ENCODE measurements at regions not wholly inside any gene's neighbourhood (a gene's known extent, or its start where the extent isn't known, plus 50 kb on each side); places are given as distances from the start of the nearest gene placed in this dataset.
A peak's percentile ranks its signal among the peaks of the same experiment; 100 is the strongest.

DNA sequence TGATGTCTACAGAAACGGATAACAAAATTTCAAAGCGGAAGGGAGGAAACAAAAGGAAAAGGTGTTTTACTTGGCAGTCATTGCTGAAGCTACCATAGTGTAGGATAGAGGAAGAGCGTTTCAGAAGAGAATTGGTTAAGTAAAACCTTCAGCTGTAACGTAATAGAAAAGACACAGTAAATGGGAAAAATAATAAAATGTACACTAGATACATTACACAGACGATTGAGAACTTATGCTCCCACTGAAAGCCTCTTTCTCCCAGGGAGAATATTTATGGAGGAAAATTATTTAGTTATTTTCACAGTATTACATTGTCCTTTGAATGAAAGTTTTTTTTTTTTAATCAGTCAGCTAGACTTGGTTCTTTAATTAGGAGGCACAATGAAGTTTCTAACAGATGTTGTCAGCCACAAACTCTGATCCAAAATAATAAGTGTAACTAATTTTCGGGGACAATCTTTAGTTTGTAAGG, 90.7 kb upstream of the PRDM1 start:
- no peak overlapping the region for H3K27ac Mint-ChIP-seq
- H3K4me3 Mint-ChIP-seq: peak overlapping the region; percentile 88
- H3K4me1 Mint-ChIP-seq (ENCODE audit: low read depth): peaks cover 34% of the 10 kb centered on the region

DNA sequence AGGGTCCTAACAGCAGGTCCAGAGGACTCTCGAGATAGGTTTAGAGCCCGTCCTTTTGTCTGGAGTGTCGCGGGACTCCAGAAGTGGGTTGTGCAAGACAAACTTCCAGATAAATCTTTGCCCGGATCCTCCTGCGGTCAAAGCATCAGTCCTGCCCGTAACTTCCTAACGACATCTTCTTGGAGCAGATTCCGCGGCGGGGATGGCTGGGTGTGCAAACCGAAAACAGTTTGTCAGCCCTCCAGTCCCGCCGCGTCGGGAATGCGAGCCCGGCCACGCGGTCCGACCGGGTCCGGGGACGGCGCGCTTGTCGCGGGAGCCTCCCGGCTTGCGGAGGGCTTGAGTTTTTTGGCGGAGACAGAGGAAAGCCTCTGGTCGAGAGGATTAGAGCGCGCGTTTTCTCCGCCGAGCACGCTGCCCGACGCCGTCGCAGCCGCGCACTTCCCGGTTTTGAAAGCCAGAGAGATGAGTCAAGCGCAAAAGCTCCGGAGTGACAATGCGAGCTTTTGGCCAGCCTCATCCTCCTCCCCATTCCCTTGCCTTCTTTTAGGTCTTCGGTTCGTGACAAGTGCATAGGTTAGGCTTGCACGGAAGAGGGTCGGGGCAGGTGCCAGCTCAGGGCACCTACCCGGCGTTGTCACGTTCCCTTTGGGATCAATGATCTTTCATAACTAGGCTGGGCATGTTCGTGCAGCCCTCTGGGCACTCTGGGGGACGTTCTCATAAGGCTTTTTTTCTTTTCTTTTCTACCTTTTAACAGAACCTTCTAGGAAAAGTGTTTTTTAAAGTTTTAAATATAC, 91.3 kb upstream of the PRDM1 start:
- H3K4me3 Mint-ChIP-seq: peak overlapping the region; percentile 88
- H3K27me3 Mint-ChIP-seq: peaks cover 73% of the 10 kb centered on the region
- peaks cover 34% of the 10 kb centered on the region for H3K4me1 Mint-ChIP-seq (ENCODE audit: low read depth)
- H3K27ac Mint-ChIP-seq: peak overlapping the region; percentile 72
- no peaks in the 10 kb centered on the region for H3K9me3 Mint-ChIP-seq
- H3K36me3 Mint-ChIP-seq (ENCODE audit: low read depth): no peaks in the 10 kb centered on the region

More for the DNA sequence above, 90.7 kb upstream of the PRDM1 start:
- H3K36me3 Mint-ChIP-seq (ENCODE audit: low read depth): no peaks in the 10 kb centered on the region
- peaks cover 67% of the 10 kb centered on the region for H3K27me3 Mint-ChIP-seq
- H3K9me3 Mint-ChIP-seq: no peaks in the 10 kb centered on the region

DNA sequence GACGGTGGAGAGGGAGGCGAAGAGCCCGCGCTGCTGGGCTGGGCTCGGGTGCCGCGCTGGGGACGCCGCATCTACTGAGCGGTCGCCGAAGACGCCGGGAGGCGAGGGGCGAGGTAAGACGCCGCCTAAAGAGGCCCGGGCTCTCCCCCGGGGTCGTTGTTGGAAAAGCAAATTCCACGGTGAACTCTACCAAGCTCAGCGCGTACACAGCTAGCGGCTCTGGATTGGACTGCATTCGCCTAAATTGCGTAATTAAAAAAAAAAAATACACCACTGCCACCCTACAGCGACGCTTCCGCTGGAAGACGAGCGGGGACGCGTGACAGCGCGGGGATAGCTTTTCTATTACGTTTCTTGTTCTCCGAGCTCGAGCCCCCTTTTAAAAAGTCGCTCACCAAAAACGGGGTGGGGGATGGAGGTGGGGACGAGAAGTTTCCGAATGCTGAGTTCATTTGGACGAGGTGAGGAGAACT, 92.0 kb upstream of the PRDM1 start:
- Mint-ChIP-seq H3K27me3 (peaks cover 74% of the 10 kb centered on the region), H3K4me3 (peak overlapping the region; percentile 88), H3K4me1 (ENCODE audit: low read depth) (peaks cover 34% of the 10 kb centered on the region), H3K9me3 (no peaks in the 10 kb centered on the region), H3K27ac (peak overlapping the region; percentile 72), H3K36me3 (ENCODE audit: low read depth) (no peaks in the 10 kb centered on the region)

DNA sequence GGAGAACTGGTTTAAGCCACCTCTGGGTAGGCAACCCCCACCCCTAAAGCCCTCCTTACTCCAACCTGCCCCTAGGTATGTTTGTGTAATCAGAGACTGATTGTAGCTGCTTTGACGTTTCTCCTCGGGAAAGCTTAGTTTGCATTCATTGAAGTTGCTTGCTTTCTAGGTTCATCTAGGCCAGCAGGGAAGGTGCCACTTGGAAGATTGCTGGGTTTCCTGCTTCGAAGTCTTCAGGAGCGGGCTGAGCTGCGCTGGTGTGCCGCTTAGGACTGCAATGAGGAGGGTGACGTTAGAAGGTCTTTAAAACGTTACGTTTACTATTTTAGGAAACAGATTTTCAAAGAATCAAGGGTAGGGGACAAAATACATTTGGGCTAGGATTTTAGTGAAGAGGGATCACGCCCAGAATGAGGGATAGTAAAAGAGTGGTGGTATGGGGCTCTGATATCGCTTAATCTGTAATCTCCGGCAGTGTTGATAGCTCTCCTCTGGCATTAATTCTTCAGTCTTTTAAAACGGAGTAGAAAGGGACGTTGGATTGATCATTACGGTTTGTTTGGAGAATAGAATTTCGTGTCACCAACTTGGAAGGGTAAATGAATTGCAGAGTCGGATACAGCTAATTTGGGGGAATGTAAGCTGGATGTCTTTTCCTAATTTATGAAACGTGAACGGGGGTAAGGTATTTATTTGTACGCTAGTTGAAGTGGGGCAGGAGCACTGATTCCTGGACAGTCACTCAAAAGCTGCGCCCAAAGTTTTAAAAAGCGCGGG, 92.6 kb upstream of the PRDM1 start:
- Mint-ChIP-seq H3K27me3 (peaks cover 78% of the 10 kb centered on the region), H3K27ac (peak overlapping the region; percentile 53), H3K36me3 (ENCODE audit: low read depth) (no peaks in the 10 kb centered on the region), H3K4me3 (peak overlapping the region; percentile 88), H3K9me3 (no peaks in the 10 kb centered on the region), H3K4me1 (ENCODE audit: low read depth) (peaks cover 34% of the 10 kb centered on the region)

DNA sequence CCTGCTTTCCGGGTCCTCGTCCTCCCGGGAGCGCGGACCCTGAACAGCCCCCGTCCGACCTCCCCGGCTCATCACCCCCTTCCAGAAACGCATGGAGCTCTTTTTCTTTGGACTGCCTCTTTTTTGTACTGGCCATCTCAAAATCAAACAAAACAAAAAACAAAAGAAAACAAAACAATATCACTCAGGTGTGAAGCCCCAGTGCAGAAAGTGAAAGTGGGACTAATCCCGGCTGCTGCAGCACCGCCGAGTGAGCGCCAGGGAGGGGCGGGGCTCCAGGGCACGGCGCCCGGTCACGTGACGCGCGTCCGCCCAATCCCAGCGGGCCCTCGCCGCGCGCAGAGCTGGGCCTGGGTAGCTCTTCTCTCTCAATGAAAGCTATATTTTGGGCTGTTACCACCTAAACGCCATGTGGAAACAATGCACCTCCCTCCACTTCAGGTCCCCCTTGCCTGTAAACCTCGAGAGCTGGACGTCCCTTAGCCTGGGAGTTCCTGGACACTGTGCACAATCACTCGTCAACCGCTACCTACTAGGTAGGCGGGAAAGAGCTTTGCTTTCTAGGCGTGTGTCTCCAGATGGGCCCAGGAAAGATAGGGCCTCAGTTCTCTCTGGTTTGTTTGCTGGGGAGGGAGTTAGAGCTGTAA, 93.7 kb upstream of the PRDM1 start:
- peaks cover 79% of the 10 kb centered on the region for H3K27me3 Mint-ChIP-seq
- H3K9me3 Mint-ChIP-seq: no peaks in the 10 kb centered on the region
- H3K27ac Mint-ChIP-seq: peak overlapping the region; percentile 75
- no peaks in the 10 kb centered on the region for H3K36me3 Mint-ChIP-seq (ENCODE audit: low read depth)
- H3K4me3 Mint-ChIP-seq: peak overlapping the region; percentile 88
- H3K4me1 Mint-ChIP-seq (ENCODE audit: low read depth): peaks cover 34% of the 10 kb centered on the region

DNA sequence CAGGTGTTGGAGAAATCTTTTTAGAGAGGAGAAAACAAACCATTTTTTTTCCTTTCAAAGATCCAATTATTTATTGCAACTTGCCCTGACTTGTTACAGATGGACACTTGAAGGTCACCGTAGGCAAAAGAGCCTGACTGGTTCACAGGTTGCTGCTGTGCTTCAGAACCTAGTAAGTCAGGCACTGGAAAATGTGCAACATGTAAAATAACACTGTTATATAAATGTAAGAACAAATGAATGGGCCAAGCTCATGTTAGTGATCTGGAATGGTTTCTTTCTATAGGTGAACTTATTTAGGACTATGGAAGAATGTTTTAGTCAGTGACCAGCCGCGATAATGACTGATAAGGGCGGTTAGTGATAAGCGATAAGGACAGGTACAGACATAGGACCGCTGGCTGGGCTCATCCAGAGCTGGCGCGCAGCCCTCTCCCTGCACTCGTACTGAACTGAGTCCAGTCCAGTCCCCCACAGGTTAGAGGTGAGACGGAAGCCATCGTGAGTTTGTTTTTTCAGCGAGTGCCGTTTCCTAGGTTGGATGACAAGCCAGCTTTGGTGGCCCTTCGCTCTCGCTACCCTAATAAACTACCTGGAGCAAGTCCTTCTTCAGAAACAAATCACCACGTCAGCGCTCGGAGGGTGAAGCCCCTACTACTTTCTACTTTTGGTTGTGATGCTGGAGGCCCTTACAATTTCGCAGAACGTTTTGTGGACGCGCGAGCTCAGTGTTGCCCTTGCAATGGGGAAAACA, 94.4 kb upstream of the PRDM1 start:
- no peaks in the 10 kb centered on the region for H3K36me3 Mint-ChIP-seq (ENCODE audit: low read depth)
- peaks cover 34% of the 10 kb centered on the region for H3K4me1 Mint-ChIP-seq (ENCODE audit: low read depth)
- H3K9me3 Mint-ChIP-seq: no peaks in the 10 kb centered on the region
- peak overlapping the region; percentile 88 for H3K4me3 Mint-ChIP-seq
- H3K27ac Mint-ChIP-seq: peak overlapping the region; percentile 75
- peaks cover 79% of the 10 kb centered on the region for H3K27me3 Mint-ChIP-seq

DNA sequence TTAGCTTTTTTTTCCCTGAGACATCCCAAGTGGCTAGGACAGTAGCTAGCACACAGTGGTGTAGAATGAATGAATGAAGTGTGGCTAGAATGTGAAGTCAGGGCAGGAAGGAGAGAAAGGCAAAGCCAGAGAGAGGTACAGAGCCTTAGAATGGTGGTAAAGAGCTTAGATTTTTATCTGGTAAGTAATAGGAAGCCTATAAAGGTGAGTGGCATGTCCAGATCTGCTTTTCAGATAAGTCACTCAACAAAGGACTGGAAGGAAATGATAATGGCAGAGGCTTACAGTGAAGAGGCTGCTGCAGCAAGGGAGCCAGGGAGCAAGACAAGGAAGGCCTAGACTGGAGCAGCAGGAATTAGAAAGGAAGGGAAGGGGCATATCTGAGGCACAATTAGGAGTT, 96.0 kb upstream of the PRDM1 start:
- Mint-ChIP-seq H3K27ac (no peak overlapping the region), H3K27me3 (peaks cover 75% of the 10 kb centered on the region), H3K4me1 (ENCODE audit: low read depth) (peaks cover 40% of the 10 kb centered on the region), H3K36me3 (ENCODE audit: low read depth) (no peaks in the 10 kb centered on the region), H3K9me3 (no peaks in the 10 kb centered on the region), H3K4me3 (no peak overlapping the region)

DNA sequence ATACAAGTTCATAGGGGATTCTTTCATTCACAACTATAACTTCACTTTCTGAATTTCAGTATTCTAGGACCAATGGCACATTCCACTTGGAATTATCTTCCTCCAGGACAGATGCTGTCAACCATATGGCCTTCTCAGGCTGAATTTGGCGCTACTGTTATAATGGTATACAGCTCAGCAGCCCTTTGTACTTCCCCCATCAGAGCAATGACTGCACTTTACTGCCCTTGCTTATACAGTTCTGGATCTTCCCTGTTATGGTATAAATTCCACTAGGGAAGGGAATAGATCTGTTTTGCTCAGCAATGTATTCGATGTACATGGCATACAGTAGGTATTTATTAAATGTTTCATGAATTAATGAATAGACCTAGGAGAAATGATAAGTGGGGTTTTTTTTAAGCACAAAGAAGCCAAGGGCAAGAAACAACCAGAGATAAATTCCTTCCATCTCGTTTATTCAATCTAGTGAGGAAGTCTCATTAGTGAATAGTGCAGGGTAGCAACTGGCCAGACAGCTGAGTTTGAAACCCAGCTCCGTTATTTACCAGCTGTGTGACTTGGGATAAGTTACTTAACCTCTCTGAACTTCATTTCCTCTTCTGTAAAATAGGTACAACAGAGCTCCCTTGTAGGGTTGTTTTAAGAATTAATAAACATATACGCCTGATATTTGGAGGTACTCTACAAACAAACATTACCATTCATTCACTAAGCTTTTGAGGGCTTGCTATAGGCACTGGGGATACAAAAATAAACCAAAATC, 97.1 kb upstream of the PRDM1 start:
- Mint-ChIP-seq H3K36me3 (ENCODE audit: low read depth) (no peaks in the 10 kb centered on the region), H3K27me3 (peaks cover 75% of the 10 kb centered on the region)

DNA sequence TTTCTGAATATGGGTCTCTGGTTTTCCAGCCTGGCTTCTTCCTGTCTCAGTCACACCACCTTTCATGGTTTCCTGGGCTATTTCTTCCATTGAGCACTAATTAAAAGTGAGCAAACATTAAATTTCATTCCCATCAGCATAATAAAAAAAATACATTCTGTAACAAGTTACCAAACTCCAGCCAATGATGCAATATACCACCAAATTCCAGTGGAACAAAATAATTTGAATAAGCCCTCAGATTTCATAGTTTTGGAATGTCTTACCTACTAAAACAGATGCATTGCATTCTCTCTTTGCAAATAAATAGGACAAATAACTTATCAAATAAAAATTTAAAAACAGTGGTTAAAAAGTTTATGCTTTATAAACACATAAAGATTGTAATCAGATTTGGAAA, 97.8 kb upstream of the PRDM1 start:
- H3K36me3 Mint-ChIP-seq (ENCODE audit: low read depth): no peaks in the 10 kb centered on the region
- no peaks in the 10 kb centered on the region for H3K9me3 Mint-ChIP-seq
- H3K27ac Mint-ChIP-seq: no peak overlapping the region
- peaks cover 25% of the 10 kb centered on the region for H3K4me1 Mint-ChIP-seq (ENCODE audit: low read depth)
- peaks cover 74% of the 10 kb centered on the region for H3K27me3 Mint-ChIP-seq
- H3K4me3 Mint-ChIP-seq: no peak overlapping the region

More for the DNA sequence above, 97.1 kb upstream of the PRDM1 start:
- Mint-ChIP-seq H3K9me3 (no peaks in the 10 kb centered on the region), H3K4me1 (ENCODE audit: low read depth) (peaks cover 32% of the 10 kb centered on the region), H3K27ac (no peak overlapping the region), H3K4me3 (no peak overlapping the region)

DNA sequence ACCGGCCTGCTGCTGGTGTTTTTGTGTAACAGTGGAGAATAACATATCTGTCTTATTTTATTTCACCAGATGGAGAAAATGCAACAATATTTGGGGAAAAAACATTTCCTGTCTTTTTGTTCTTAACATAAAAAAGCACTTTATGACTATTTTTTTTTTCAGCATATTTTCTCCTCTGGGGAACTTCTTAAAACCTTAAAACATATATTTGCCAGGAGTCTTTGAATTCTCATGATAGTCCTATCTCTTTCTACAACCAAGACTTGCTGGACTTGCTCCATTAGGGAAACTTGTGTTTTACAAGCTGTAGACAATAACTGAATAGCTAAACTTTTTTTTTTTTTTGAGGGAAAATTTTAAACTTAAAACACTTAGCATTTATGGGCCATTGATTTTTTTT, 98.6 kb upstream of the PRDM1 start:
- peaks cover 23% of the 10 kb centered on the region for H3K4me1 Mint-ChIP-seq (ENCODE audit: low read depth)
- no peaks in the 10 kb centered on the region for H3K9me3 Mint-ChIP-seq
- H3K36me3 Mint-ChIP-seq (ENCODE audit: low read depth): no peaks in the 10 kb centered on the region
- H3K4me3 Mint-ChIP-seq: no peak overlapping the region
- no peak overlapping the region for H3K27ac Mint-ChIP-seq
- peaks cover 74% of the 10 kb centered on the region for H3K27me3 Mint-ChIP-seq

DNA sequence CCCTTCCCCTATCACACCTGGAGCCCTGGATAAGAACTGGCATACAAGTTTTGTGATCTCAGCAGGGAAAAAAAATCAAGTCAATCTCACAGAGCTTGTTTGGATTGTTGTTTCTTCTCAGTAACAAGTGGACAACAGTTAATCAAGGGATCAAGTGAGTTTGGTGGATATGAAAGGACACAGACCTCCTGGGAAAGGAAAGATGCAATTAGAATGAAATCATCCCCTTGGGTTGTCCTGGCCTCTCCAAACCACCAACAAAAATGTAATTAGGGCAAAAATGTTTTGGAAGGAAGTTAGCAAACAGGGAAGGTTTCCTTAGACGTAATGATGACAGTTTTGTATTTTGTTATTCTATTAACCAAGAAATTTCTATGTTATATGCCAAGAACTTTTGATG, 99.1 kb upstream of the PRDM1 start:
- no peak overlapping the region for H3K4me3 Mint-ChIP-seq
- H3K27ac Mint-ChIP-seq: no peak overlapping the region
- peaks cover 21% of the 10 kb centered on the region for H3K4me1 Mint-ChIP-seq (ENCODE audit: low read depth)
- H3K36me3 Mint-ChIP-seq (ENCODE audit: low read depth): no peaks in the 10 kb centered on the region
- no peaks in the 10 kb centered on the region for H3K9me3 Mint-ChIP-seq
- H3K27me3 Mint-ChIP-seq: peaks cover 77% of the 10 kb centered on the region

DNA sequence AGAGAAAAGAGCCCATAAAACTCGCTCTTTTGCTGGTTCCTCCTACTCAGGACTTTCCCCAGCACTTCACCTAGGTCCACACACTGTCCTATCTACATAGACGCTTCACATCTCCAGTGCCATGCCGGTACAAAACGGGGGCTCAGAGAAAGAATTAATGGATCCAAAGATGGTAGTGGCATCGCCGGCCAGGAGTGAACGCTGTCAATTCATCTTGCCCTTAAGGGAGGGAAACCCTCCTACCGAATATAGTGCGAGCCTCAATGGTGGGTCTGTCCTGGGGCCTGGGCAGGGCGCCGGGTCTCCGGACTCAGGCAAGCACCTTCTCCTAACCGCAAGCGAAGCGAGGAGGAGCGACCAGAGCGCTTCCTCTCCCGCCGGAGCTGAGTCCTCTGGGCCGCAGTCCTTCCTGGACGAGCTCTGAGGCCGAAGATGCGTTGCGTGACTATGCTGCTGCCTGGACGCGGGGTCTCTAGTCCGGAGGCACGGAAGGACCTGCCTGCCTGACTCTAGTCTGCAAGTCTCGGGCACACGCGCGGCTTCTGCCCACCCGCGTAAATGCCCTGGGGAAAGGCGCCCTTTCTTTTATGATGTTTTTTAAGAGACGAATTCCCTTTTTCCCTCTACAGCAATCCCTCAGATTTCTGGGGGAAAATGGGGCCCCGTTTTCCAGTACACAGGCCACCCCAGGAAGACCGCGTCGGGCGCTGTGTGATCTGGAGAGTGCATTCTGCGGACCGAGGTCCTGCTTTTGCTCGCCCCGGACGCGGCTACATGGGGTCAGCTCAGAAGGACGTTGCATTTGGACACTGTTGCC, 100.1 kb upstream of the PRDM1 start:
- H3K4me3 Mint-ChIP-seq: peak overlapping the region; percentile 42
- no peak overlapping the region for H3K27ac Mint-ChIP-seq
- peaks cover 77% of the 10 kb centered on the region for H3K27me3 Mint-ChIP-seq
- H3K4me1 Mint-ChIP-seq (ENCODE audit: low read depth): peaks cover 24% of the 10 kb centered on the region
- H3K9me3 Mint-ChIP-seq: no peaks in the 10 kb centered on the region
- H3K36me3 Mint-ChIP-seq (ENCODE audit: low read depth): no peaks in the 10 kb centered on the region

DNA sequence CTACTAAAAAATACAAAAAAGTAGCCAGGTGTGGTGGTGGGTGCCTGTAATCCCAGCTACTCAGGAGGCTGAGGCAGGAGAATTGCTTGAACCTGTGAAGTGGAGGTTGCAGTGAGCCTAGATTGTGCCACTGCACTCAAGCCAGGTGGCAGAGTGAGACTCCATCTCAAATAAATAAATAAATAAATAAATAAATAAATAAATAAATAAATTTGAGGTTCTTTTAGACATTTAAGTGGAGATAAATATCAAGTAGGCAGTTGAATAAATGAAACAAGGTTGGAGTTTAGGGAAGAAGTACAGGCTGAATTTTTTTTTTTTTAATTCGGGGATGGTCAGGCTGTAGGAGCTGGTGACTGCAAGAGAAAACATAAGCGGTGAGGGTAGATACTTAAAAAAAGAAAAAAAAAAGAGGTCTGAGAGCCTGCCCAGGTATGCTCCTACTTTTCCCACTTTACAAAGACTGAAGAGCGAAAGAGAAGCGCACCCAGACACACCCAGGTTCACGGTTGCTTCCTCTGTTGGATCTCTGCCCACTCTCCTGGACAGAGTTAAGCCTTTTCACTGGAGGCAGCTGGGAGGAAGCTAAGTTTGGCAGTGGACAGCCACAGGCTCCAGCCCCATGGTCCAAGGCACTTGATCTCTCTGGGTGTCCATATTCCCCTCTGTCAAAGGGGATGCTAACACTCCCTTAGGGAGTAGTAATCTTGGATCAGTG, 100.9 kb upstream of the PRDM1 start:
- peaks cover 4% of the 10 kb centered on the region for H3K36me3 Mint-ChIP-seq (ENCODE audit: low read depth)
- peaks cover 31% of the 10 kb centered on the region for H3K4me1 Mint-ChIP-seq (ENCODE audit: low read depth)
- H3K9me3 Mint-ChIP-seq: peaks cover 4% of the 10 kb centered on the region
- peak overlapping the region; percentile 42 for H3K4me3 Mint-ChIP-seq
- peaks cover 77% of the 10 kb centered on the region for H3K27me3 Mint-ChIP-seq
- H3K27ac Mint-ChIP-seq: no peak overlapping the region

Measured in stimulated activated naive CD8-positive, alpha-beta T cell treated with anti-CD3 and anti-CD28 coated beads, Interleukin-15, Interleukin-2, amounts not matched to agents 100 ng/mL and 50 ng/mL, for 24 hours (primary cell).